ENCODE measurements at regions not wholly inside any gene's neighbourhood (a gene's known extent, or its start where the extent isn't known, plus 50 kb on each side); places are given as distances from the start of the nearest gene placed in this dataset.

- no peak overlapping the region for H3K27ac ChIP-seq
- no peak for TF ChIP-seq ZFX (IDR thresholded peaks at IDR 0.05)
- no peak for TF ChIP-seq CTCF (conservative IDR thresholded peaks at IDR 0.05)
These were observed 327.5 kb downstream of the C11orf87 start for GRCh38 chr11:109749476-109749875.

- no peak for TF ChIP-seq CTCF (conservative IDR thresholded peaks at IDR 0.05)
- no peak for TF ChIP-seq ZFX (IDR thresholded peaks at IDR 0.05)
These were observed 329.0 kb downstream of the C11orf87 start for GRCh38 chr11:109750964-109751363.

GRCh38 chr11:109752212-109752825, 330.3 kb downstream of the C11orf87 start:
- H3K27ac ChIP-seq = no peak overlapping the region
- no peak for TF ChIP-seq ZFX (IDR thresholded peaks at IDR 0.05)
- TF ChIP-seq CTCF (conservative IDR thresholded peaks at IDR 0.05) = no peak

More at GRCh38 chr11:109750964-109751363, 329.0 kb downstream of the C11orf87 start:
- no peak overlapping the region for H3K27ac ChIP-seq

- no peak overlapping the region for H3K27ac ChIP-seq
- TF ChIP-seq ZFX (IDR thresholded peaks at IDR 0.05) (no peak), CTCF (conservative IDR thresholded peaks at IDR 0.05) (no peak)
These were observed 334.5 kb downstream of the C11orf87 start for GRCh38 chr11:109756521-109756920.

GRCh38 chr11:109756951-109757350, 335.0 kb downstream of the C11orf87 start:
- TF ChIP-seq CTCF (conservative IDR thresholded peaks at IDR 0.05) (no peak), ZFX (IDR thresholded peaks at IDR 0.05) (no peak)

GRCh38 chr11:109762546-109762945, 330.6 kb upstream of the ZC3H12C start:
- H3K27ac ChIP-seq = no peak overlapping the region
- no peak for TF ChIP-seq ZFX (IDR thresholded peaks at IDR 0.05)
- TF ChIP-seq CTCF (conservative IDR thresholded peaks at IDR 0.05) = no peak

More at GRCh38 chr11:109756951-109757350, 335.0 kb downstream of the C11orf87 start:
- H3K27ac ChIP-seq = no peak overlapping the region

GRCh38 chr11:109765709-109766311, 327.4 kb upstream of the ZC3H12C start:
- TF ChIP-seq CTCF (conservative IDR thresholded peaks at IDR 0.05) (no peak), ZFX (IDR thresholded peaks at IDR 0.05) (no peak)
- no peak overlapping the region for H3K27ac ChIP-seq

Measured in C4-2B (cell line).